ENCODE measurements at regions not wholly inside any gene's neighbourhood (a gene's known extent, or its start where the extent isn't known, plus 50 kb on each side); places are given as distances from the start of the nearest gene placed in this dataset.

DNA sequence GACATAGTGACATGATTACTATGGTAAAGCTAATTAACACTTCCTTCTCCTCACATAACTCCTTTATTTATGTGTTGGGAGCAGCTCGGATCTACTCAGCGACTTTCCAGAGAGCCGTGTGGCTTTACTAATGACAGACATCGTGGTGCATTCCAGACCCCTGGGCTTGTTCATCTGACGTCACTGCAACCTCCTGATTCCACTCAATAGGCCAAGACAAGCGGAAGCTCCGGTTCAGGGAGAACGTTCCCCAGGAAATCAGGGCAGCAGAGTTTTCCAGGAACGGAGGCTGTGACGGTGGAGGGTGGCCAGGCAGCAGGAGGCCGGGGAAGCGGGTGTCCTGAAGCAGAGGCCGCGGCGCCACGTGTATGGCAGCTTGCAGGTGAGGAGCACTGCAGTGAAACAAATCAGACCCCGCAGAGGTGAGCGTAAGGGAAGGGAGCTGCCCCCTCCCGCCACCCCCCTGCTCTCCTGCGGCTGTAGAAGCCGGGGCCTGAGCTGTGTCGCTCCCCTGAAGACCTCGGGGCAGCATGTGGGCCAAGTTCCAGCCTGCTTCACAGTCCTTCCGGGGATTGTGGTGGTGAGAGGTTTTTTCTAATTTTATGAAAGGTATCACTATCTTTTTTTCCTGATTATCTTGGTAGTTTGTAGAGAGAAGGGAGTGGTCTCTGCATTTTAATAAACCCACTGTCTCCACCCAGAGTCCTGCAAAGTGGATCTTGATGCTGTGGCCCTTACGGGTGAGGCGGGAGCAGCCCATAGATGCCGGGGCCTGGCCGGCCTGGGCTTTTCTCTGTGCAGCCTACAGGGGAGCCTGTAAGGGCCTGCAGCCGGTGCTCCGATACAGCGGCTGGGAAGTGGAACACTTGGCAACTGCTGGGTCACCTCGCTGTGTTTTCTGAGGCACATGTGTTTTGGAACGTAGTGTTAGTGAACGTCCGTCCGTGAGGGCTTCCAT lies 220.4 kb upstream of the IRX4 start:
- no peak for TF ChIP-seq POLR2A (IDR thresholded peaks at IDR 0.05; ENCODE audit: low read length)
- TF ChIP-seq GATA1 (IDR thresholded peaks at IDR 0.05; ENCODE audit: low read depth, low read length), result no peak
